CD14-positive monocyte (primary cell): ENCODE measurements at regions not wholly inside any gene's neighbourhood (a gene's known extent, or its start where the extent isn't known, plus 50 kb on each side); places are given as distances from the start of the nearest gene placed in this dataset.

Source experiments
- DNase-seq, 3 donors: peaks; one replicate each; pipeline ENCODE4 v3.0.0-alpha.2; 2011 to 2022
- H2AFZ ChIP-seq: 2 replicates; pipeline ENCODE4 v1.6.0; 2012; ENCODE audit warnings: mild to moderate bottlenecking, low read depth, low read length, inconsistent platforms; ENCODE audit not compliant: insufficient read depth, poor library complexity, severe bottlenecking
- H3K27ac ChIP-seq, 2 donors: 1 replicate in 1 of 2; 2 replicates in 1 of 2; pipeline ENCODE4 v1.5.1; 2012 to 2013; ENCODE audit warnings: low read length in 2 of 2, control low read depth in 1 of 2, inconsistent platforms in 1 of 2, low read depth in 1 of 2, mild to moderate bottlenecking in 1 of 2
- H3K27me3 ChIP-seq, 2 donors: one replicate each; pipeline versions ENCODE4 v1.6.0 to v1.6.1; 2011 to 2013; ENCODE audit warnings: low read length in 2 of 2; ENCODE audit not compliant: control insufficient read depth in 2 of 2, insufficient read depth in 2 of 2
- H3K36me3 ChIP-seq, 2 donors: replicated peaks in 1 of 2; 1 replicate in 1 of 2; 2 replicates in 1 of 2; pipeline versions ENCODE4 v1.5.1 to v1.6.1; 2012 to 2013; ENCODE audit warnings: low read length in 2 of 2, control low read depth in 1 of 2, inconsistent platforms in 1 of 2, mild to moderate bottlenecking in 1 of 2; ENCODE audit not compliant: insufficient read depth in 2 of 2, control insufficient read depth in 1 of 2
- H3K4me1 ChIP-seq, 2 donors: 1 replicate in 1 of 2; 2 replicates in 1 of 2; pipeline versions ENCODE4 v1.5.1 to v1.6.1; 2012 to 2013; ENCODE audit warnings: low read length in 2 of 2, control low read depth in 1 of 2, inconsistent platforms in 1 of 2, mild to moderate bottlenecking in 1 of 2, moderate library complexity in 1 of 2; ENCODE audit not compliant: insufficient read depth in 2 of 2, control insufficient read depth in 1 of 2
- H3K4me2 ChIP-seq: replicated peaks from 2 replicates; pipeline ENCODE3; 2012; ENCODE audit warnings: low read length, moderate library complexity, mild to moderate bottlenecking; ENCODE audit not compliant: poor library complexity, severe bottlenecking; ENCODE audit errors: extremely low read depth
- H3K4me3 ChIP-seq, 3 experiments: fragments of 200-600 bp in 1 of 3; sonication (generic) in 1 of 3; replicated peaks in 1 of 3; 1 replicate in 2 of 3; 2 replicates in 1 of 3; pipeline ENCODE4 v1.5.1; 2011 to 2013; ENCODE audit warnings: low read length in 3 of 3, mild to moderate bottlenecking in 3 of 3, control low read depth in 2 of 3, low read depth in 2 of 3, inconsistent platforms in 1 of 3, moderate library complexity in 1 of 3
- H3K79me2 ChIP-seq: 2 replicates; pipeline ENCODE4 v1.6.0; 2012; ENCODE audit warnings: mild to moderate bottlenecking, control low read depth, inconsistent platforms, low read length, moderate library complexity; ENCODE audit not compliant: insufficient read depth
- H3K9ac ChIP-seq: 2 replicates; pipeline ENCODE4 v1.6.0; 2017; ENCODE audit warnings: low read length, mild to moderate bottlenecking; ENCODE audit not compliant: insufficient read depth, poor library complexity, severe bottlenecking
- H3K9me3 ChIP-seq, 2 donors: replicated peaks in 1 of 2; 1 replicate in 1 of 2; 2 replicates in 1 of 2; pipeline versions ENCODE4 v1.5.1 to v1.6.1; 2012 to 2013; ENCODE audit warnings: low read length in 2 of 2, control low read depth in 1 of 2; ENCODE audit not compliant: control insufficient read depth in 1 of 2, insufficient read depth in 1 of 2
- H4K20me1 ChIP-seq: 2 replicates; pipeline ENCODE4 v1.6.0; 2012; ENCODE audit warnings: mild to moderate bottlenecking, low read length, control low read depth, moderate library complexity; ENCODE audit not compliant: insufficient read depth
- H3K27ac Mint-ChIP-seq, 7 donors: one replicate each; pipeline ENCODE4 v1.8.0; 2020; ENCODE audit warnings: mild to moderate bottlenecking in 7 of 7, mixed read lengths in 7 of 7, moderate library complexity in 6 of 7, inconsistent platforms in 2 of 7
- H3K27me3 Mint-ChIP-seq, 3 donors: one replicate each; pipeline ENCODE4 v1.8.0; 2021 to 2022; ENCODE audit warnings: low read depth in 3 of 3, mild to moderate bottlenecking in 3 of 3, mixed read lengths in 3 of 3, moderate library complexity in 3 of 3, inconsistent platforms in 1 of 3
- H3K36me3 Mint-ChIP-seq, 2 donors: one replicate each; pipeline ENCODE4 v1.8.0; 2020; ENCODE audit warnings: mixed read lengths in 2 of 2, inconsistent platforms in 1 of 2, mild to moderate bottlenecking in 1 of 2
- H3K4me1 Mint-ChIP-seq: one replicate; pipeline ENCODE4 v1.8.0; 2020; ENCODE audit warnings: mild to moderate bottlenecking, mixed read lengths
- H3K4me3 Mint-ChIP-seq, 2 donors: one replicate each; pipeline ENCODE4 v1.8.0; 2020; ENCODE audit warnings: mild to moderate bottlenecking in 2 of 2, mixed read lengths in 2 of 2, moderate library complexity in 1 of 2
- H3K9me3 Mint-ChIP-seq, 7 donors: one replicate each; pipeline ENCODE4 v1.8.0; 2020 to 2022; ENCODE audit warnings: mixed read lengths in 7 of 7, mild to moderate bottlenecking in 6 of 7, moderate library complexity in 6 of 7, inconsistent platforms in 2 of 7
- CTCF ChIP-seq: fragments of 200-600 bp; IDR thresholded peaks from one replicate; pipeline ENCODE4 v1.8.0; 2022; ENCODE audit warnings: antibody characterized with exemption, mild to moderate bottlenecking
- WGBS: methylation state at CpG from one replicate; pipeline ENCODE4 v1.1.5; 2013; ENCODE audit warnings: missing lambda C conversion rate; ENCODE audit not compliant: insufficient coverage; 5-methylcytosine and 5-hydroxymethylcytosine counted together
- intact Hi-C, 2 donors: fragments of 100-400 bp; cut with micrococcal nuclease; formaldehyde crosslinking; loops; one replicate each; pipeline versions ENCODE4 v1.15.0 to v1.15.1; 2023

DNA sequence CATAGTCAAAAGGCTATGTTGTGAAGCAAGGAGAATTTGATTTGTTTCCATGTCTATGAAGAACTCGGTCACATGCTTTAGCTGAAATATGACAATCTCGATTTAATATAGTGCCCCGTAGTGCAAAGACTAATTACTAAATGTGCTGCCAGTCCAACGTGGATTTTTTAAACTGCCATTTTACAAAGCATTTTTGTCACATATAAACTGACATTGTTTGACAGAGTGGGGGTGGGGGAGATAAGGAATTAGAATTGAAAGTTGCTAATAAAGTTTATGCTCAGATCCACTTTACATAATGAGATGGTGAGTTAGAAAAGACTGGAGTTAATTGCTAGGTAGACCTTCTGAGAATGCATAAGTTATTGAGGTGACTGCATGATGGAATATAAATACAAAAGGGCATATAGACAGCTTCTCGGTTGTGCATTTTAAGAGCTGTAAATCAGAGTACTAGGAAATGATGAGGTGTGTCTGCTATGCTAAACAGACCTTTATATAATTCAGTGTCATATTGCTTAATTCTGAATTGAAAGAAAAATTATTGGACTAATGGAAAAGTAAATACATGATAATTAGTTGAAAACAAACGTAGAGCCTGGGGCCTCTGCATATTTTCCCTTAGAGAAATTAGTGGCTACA is 158.9 kb upstream of the MTNR1B start:
- Histone ChIP-seq H3K9ac (no peak overlapping the region), H3K4me2 (no peak overlapping the region), H3K4me1 (no peaks in the 10 kb centered on the region), H3K79me2 (no peaks in the 10 kb centered on the region), H3K27me3 (no peaks in the 10 kb centered on the region), H3K9me3 (no peaks in the 10 kb centered on the region), H3K27ac (no peak overlapping the region), H4K20me1 (no peaks in the 10 kb centered on the region), H3K4me3 (no peak overlapping the region), H3K36me3 (no peaks in the 10 kb centered on the region), H2AFZ (no peak overlapping the region)
- no peak for DNase-seq
- H3K27ac Mint-ChIP-seq = no peak overlapping the region
- no peaks in the 10 kb centered on the region for H3K27me3 Mint-ChIP-seq
- H3K9me3 Mint-ChIP-seq = peaks cover 0 to 1% (median 0%) of the 10 kb centered on the region in 7 donors
- no peak overlapping the region for H3K4me3 Mint-ChIP-seq
- no peaks in the 10 kb centered on the region for H3K4me1 Mint-ChIP-seq
- no CpG with 5 or more reads among the region's 6 CpGs for WGBS
- no peaks in the 10 kb centered on the region for H3K36me3 Mint-ChIP-seq
- TF ChIP-seq CTCF = no peak
- intact Hi-C loops = no loop called here

DNA sequence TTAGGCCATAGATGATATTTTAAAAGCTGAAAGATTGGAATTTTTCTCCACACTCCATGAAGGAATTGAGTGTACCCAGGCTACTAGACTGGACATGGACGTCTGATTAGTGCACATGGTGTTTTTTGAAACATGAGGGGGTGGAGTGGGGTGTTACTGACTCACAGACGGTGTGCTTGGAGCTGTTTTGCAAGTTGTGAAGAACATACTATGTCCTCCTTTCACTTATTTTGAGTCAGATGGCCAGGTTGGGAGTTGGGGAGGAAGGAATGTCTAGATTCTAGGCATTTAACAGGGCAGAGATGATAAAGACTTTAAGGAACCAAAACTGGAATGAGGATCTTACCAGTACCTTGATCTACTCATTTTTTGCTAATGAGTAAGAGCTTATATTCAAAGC is 158.1 kb upstream of the MTNR1B start:
- Histone ChIP-seq H3K9ac (no peak overlapping the region), H3K27me3 (no peaks in the 10 kb centered on the region), H3K36me3 (no peaks in the 10 kb centered on the region), H4K20me1 (no peaks in the 10 kb centered on the region), H3K4me1 (no peaks in the 10 kb centered on the region), H3K9me3 (peaks cover 0 to 3% of the 10 kb centered on the region in 2 donors), H3K4me3 (no peak overlapping the region), H2AFZ (no peak overlapping the region), H3K27ac (no peak overlapping the region), H3K79me2 (no peaks in the 10 kb centered on the region), H3K4me2 (no peak overlapping the region)
- Mint-ChIP-seq H3K4me1 (no peaks in the 10 kb centered on the region), H3K4me3 (no peak overlapping the region), H3K27me3 (no peaks in the 10 kb centered on the region), H3K36me3 (no peaks in the 10 kb centered on the region), H3K27ac (peak overlapping the region in 1 of 7 donors; percentile 2), H3K9me3 (peaks cover 0 to 4% (median 0%) of the 10 kb centered on the region in 7 donors)
- TF ChIP-seq CTCF = no peak
- no peak for DNase-seq
- WGBS = no CpG with 5 or more reads among the region's 2 CpGs
- intact Hi-C loops = no loop called here
